NT2/D1 (cell line): ENCODE measurements at regions not wholly inside any gene's neighbourhood (a gene's known extent, or its start where the extent isn't known, plus 50 kb on each side); places are given as distances from the start of the nearest gene placed in this dataset.

ENCODE experiments used
- SUZ12 ChIP-seq: IDR thresholded peaks from 2 replicates; pipeline ENCODE4 v1.6.1; 2011; ENCODE audit not compliant: insufficient read length, insufficient read depth; ENCODE audit errors: extremely low read depth
- YY1 ChIP-seq: IDR thresholded peaks from 2 replicates; pipeline ENCODE4 v1.6.1; 2011; ENCODE audit not compliant: insufficient read length, insufficient read depth

- no peak for TF ChIP-seq YY1
- TF ChIP-seq SUZ12, result no peak
Observed at GRCh38 chr6:87779542-87779941, 77.5 kb upstream of the AKIRIN2 start.
